Neural cell (in vitro differentiated cells): ENCODE measurements at regions not wholly inside any gene's neighbourhood (a gene's known extent, or its start where the extent isn't known, plus 50 kb on each side); places are given as distances from the start of the nearest gene placed in this dataset.

Source experiments
- H2AFZ ChIP-seq: fragments of 200-600, 300-800 bp; sonication (generic), shearing (Covaris generic); 2 replicates; pipeline ENCODE4 v1.6.0; 2014; ENCODE audit warnings: low read depth, mild to moderate bottlenecking, antibody characterized with exemption, low read length, moderate library complexity
- H3F3A ChIP-seq: fragments of 200-600 bp; shearing (Covaris generic); 2 replicates; pipeline ENCODE4 v1.6.1; 2016; ENCODE audit warnings: mild to moderate bottlenecking, moderate library complexity, mixed read lengths, antibody characterized with exemption, low read length; ENCODE audit not compliant: insufficient read depth, poor library complexity, severe bottlenecking
- H3K27ac ChIP-seq: fragments of 200-600, 300-800 bp; sonication (generic), shearing (Covaris generic); 2 replicates; pipeline ENCODE4 v1.5.1; 2014; ENCODE audit warnings: mild to moderate bottlenecking, low read length, moderate library complexity
- H3K27me3 ChIP-seq: fragments of 300-800, 200-600 bp; sonication (generic), shearing (Covaris generic); 2 replicates; pipeline ENCODE4 v1.6.0; 2014; ENCODE audit warnings: mild to moderate bottlenecking, low read depth, low read length, moderate library complexity; ENCODE audit not compliant: insufficient read depth
- H3K36me3 ChIP-seq: fragments of 300-800, 200-600 bp; sonication (generic), shearing (Covaris generic); 2 replicates; pipeline ENCODE4 v1.5.1; 2014; ENCODE audit warnings: mild to moderate bottlenecking, antibody characterized with exemption, low read length, moderate library complexity; ENCODE audit not compliant: insufficient read depth
- H3K4me2 ChIP-seq: fragments of 300-800, 200-600 bp; sonication (generic), shearing (Covaris generic); 2 replicates; pipeline ENCODE4 v1.6.0; 2014; ENCODE audit warnings: mild to moderate bottlenecking, low read length
- H3K4me3 ChIP-seq: fragments of 300-800, 200-600 bp; sonication (generic), shearing (Covaris generic); 2 replicates; pipeline ENCODE4 v1.5.1; 2014; ENCODE audit warnings: mild to moderate bottlenecking, low read length, moderate library complexity
- H3K79me2 ChIP-seq: fragments of 200-600 bp; shearing (Covaris generic); replicated peaks from 2 replicates; pipeline ENCODE4 v1.6.0; 2014; ENCODE audit warnings: mild to moderate bottlenecking, low read length, moderate library complexity; ENCODE audit not compliant: insufficient read depth
- H3K9ac ChIP-seq: fragments of 300-800, 200-600 bp; sonication (generic), shearing (Covaris generic); 2 replicates; pipeline ENCODE4 v1.6.1; 2016; ENCODE audit warnings: mild to moderate bottlenecking, low read length, mixed read lengths
- H3K9me2 ChIP-seq: fragments of 200-600 bp; shearing (Covaris generic); 2 replicates; pipeline ENCODE4 v1.6.1; 2016; ENCODE audit warnings: mild to moderate bottlenecking, low read length, mixed read lengths; ENCODE audit not compliant: insufficient read depth
- H3K9me3 ChIP-seq: fragments of 200-600, 300-800 bp; sonication (generic), shearing (Covaris generic); 2 replicates; pipeline ENCODE4 v1.6.1; 2016; ENCODE audit warnings: mild to moderate bottlenecking, mixed run types, low read length, moderate library complexity, mixed read lengths
- H4K20me1 ChIP-seq: fragments of 200-600 bp; shearing (Covaris generic); 2 replicates; pipeline ENCODE4 v1.6.1; 2016; ENCODE audit warnings: mild to moderate bottlenecking, mixed run types; ENCODE audit not compliant: insufficient read depth
- CTCF ChIP-seq: fragments of 450-650 bp; IDR thresholded peaks from 2 replicates; pipeline ENCODE4 v1.5.1; 2014; ENCODE audit warnings: antibody characterized with exemption, mild to moderate bottlenecking, moderate library complexity; ENCODE audit not compliant: poor library complexity, severe bottlenecking
- EP300 ChIP-seq: fragments of 450-650 bp; conservative IDR thresholded peaks from 2 replicates; pipeline ENCODE4 v1.6.1; 2014; ENCODE audit warnings: antibody characterized with exemption, mild to moderate bottlenecking, moderate library complexity; ENCODE audit not compliant: poor library complexity, severe bottlenecking
- EZH2 ChIP-seq: fragments of 200-600, 300-800 bp; shearing (Covaris generic), sonication (generic); IDR thresholded peaks from 2 replicates; pipeline ENCODE4 v1.6.1; 2014; ENCODE audit warnings: antibody characterized with exemption, low read length, borderline replicate concordance, mild to moderate bottlenecking; ENCODE audit not compliant: insufficient read depth, poor library complexity, severe bottlenecking
- MXI1 ChIP-seq: fragments of 450-650 bp; conservative IDR thresholded peaks from 2 replicates; pipeline ENCODE4 v1.6.1; 2014; ENCODE audit warnings: antibody characterized with exemption, mild to moderate bottlenecking; ENCODE audit not compliant: poor library complexity, severe bottlenecking
- POLR2AphosphoS5 ChIP-seq: IDR thresholded peaks from 2 replicates; pipeline ENCODE4 v1.6.1; 2012
- RAD21 ChIP-seq: fragments of 450-650 bp; conservative IDR thresholded peaks from 2 replicates; pipeline ENCODE4 v1.6.1; 2014; ENCODE audit warnings: antibody characterized with exemption, mild to moderate bottlenecking, moderate library complexity
- REST ChIP-seq: IDR thresholded peaks from 2 replicates; pipeline ENCODE4 v1.6.1; 2012; ENCODE audit warnings: borderline replicate concordance
- SMC3 ChIP-seq: fragments of 450-650 bp; conservative IDR thresholded peaks from 2 replicates; pipeline ENCODE4 v1.6.1; 2014; ENCODE audit warnings: antibody characterized with exemption, mild to moderate bottlenecking, moderate library complexity; ENCODE audit not compliant: poor library complexity
- TAF1 ChIP-seq: IDR thresholded peaks from 2 replicates; pipeline ENCODE4 v1.6.1; 2012; ENCODE audit warnings: low read depth

GRCh38 chr9:78468231-78468630 lies 171.3 kb downstream of the PSAT1 start:
- Histone ChIP-seq H3K4me2 (no peak overlapping the region), H4K20me1 (no peaks in the 10 kb centered on the region), H2AFZ (no peak overlapping the region), H3K27me3 (no peaks in the 10 kb centered on the region), H3K9me3 (no peaks in the 10 kb centered on the region), H3K36me3 (no peaks in the 10 kb centered on the region), H3K9ac (no peak overlapping the region), H3K79me2 (no peaks in the 10 kb centered on the region), H3K9me2 (no peaks in the 10 kb centered on the region), H3K27ac (no peak overlapping the region), H3F3A (no peaks in the 10 kb centered on the region), H3K4me3 (no peak overlapping the region)
- TF ChIP-seq CTCF, result no peak
- no peak for TF ChIP-seq SMC3
- no peak for TF ChIP-seq RAD21
- no peak for TF ChIP-seq EZH2
- no peak for TF ChIP-seq REST
- TF ChIP-seq POLR2AphosphoS5, result no peak
- no peak for TF ChIP-seq TAF1
- TF ChIP-seq MXI1, result no peak
- TF ChIP-seq EP300, result no peak

- Histone ChIP-seq H3K79me2 (no peaks in the 10 kb centered on the region), H3K27ac (no peak overlapping the region), H2AFZ (no peak overlapping the region), H3K9me2 (no peaks in the 10 kb centered on the region), H3K36me3 (no peaks in the 10 kb centered on the region), H3K9ac (no peak overlapping the region), H3K9me3 (no peaks in the 10 kb centered on the region), H3K4me2 (no peak overlapping the region), H4K20me1 (no peaks in the 10 kb centered on the region), H3K27me3 (no peaks in the 10 kb centered on the region), H3F3A (no peaks in the 10 kb centered on the region), H3K4me3 (no peak overlapping the region)
- TF ChIP-seq MXI1, result no peak
- TF ChIP-seq EZH2, result no peak
- TF ChIP-seq CTCF, result no peak
- no peak for TF ChIP-seq POLR2AphosphoS5
- no peak for TF ChIP-seq SMC3
- no peak for TF ChIP-seq RAD21
- no peak for TF ChIP-seq EP300
- TF ChIP-seq REST, result no peak
- no peak for TF ChIP-seq TAF1
These were observed 172.2 kb downstream of the PSAT1 start for GRCh38 chr9:78468974-78469576.
